GM12878 (cell line): ENCODE measurements at regions not wholly inside any gene's neighbourhood (a gene's known extent, or its start where the extent isn't known, plus 50 kb on each side); places are given as distances from the start of the nearest gene placed in this dataset.

Experiments
- ATAC-seq: fragments of 200-7000 bp; cut with Tn5 transposase; 3 replicates; pipeline ENCODE4 v1.9.1; 2020; ENCODE audit warnings: mild to moderate bottlenecking, moderate library complexity
- BruUV-seq: library from RNA; stranded (reverse); fragments of 400-500 nt; replicated peaks from 2 replicates; lab custom pipeline; 2021; lab: Mats Ljungman, UMichigan
- CTCF ChIA-PET: fragments of 300-600 bp; sonication (Branson Sonifier 250); formaldehyde crosslinking; extraction: SDS; loops from one replicate; lab custom pipeline; 2021; ENCODE audit warnings: inconsistent platforms; lab: Yijun Ruan, JAX
- POLR2A ChIA-PET: fragments of 350-600 bp; formaldehyde crosslinking; extraction: SDS; loops from one replicate; lab custom pipeline; 2021; ENCODE audit warnings: inconsistent platforms; lab: Charles Lee
- RAD21 ChIA-PET: fragments of 300-600 bp; sonication (Branson Sonifier 250); formaldehyde crosslinking; loops from one replicate; lab custom pipeline; 2023; ENCODE audit warnings: antibody characterized with exemption; ENCODE audit not compliant: unreplicated experiment; lab: Charles Lee
- SMC1A ChIA-PET: fragments of 300-600 bp; sonication (Branson Sonifier 250); formaldehyde crosslinking; loops from one replicate; lab custom pipeline; 2023; ENCODE audit not compliant: unreplicated experiment, uncharacterized antibody; lab: Charles Lee
- DNase-seq: peaks from one replicate; pipeline ENCODE4 v3.0.0-alpha.2; 2011; ENCODE audit warnings: low read depth, low spot score
- FAIRE-seq: peaks from 3 replicates; lab custom pipeline; 2011; peaks lifted over from hg19 to GRCh38; lab: Jason Lieb, UNC
- H2AFZ ChIP-seq: 2 replicates; pipeline ENCODE4 v1.6.0; 2011; ENCODE audit warnings: low read depth, low read length, control low read depth; ENCODE audit not compliant: control insufficient read depth
- H3K27ac ChIP-seq: 2 replicates; pipeline ENCODE4 v1.5.1; 2011; ENCODE audit warnings: control low read depth; ENCODE audit not compliant: control insufficient read depth, insufficient read depth
- H3K27me3 ChIP-seq, 2 experiments: replicated peaks in 1 of 2; 2 replicates each; pipeline versions ENCODE4 v1.6.0 to v1.6.1; 2011; ENCODE audit warnings: low read length in 1 of 2; ENCODE audit not compliant: control insufficient read depth in 2 of 2, insufficient read depth in 2 of 2
- H3K36me3 ChIP-seq, 2 experiments: 2 replicates each; pipeline ENCODE4 v1.5.1; 2011; ENCODE audit warnings: low read length in 1 of 2; ENCODE audit not compliant: control insufficient read depth in 2 of 2, insufficient read depth in 2 of 2
- H3K4me1 ChIP-seq: 2 replicates; pipeline ENCODE4 v1.6.1; 2011; ENCODE audit warnings: mild to moderate bottlenecking, low read length, moderate library complexity, mixed read lengths; ENCODE audit not compliant: control insufficient read depth, insufficient read depth
- H3K4me2 ChIP-seq: 2 replicates; pipeline ENCODE4 v1.6.0; 2011; ENCODE audit warnings: control low read depth; ENCODE audit not compliant: control insufficient read depth, insufficient read depth
- H3K4me3 ChIP-seq: fragments of 200-600 bp; sonication (generic); 2 replicates; pipeline ENCODE4 v1.5.1; 2016
- H3K79me2 ChIP-seq: 2 replicates; pipeline ENCODE4 v1.6.0; 2011; ENCODE audit warnings: low read length; ENCODE audit not compliant: control insufficient read depth, insufficient read depth
- H3K9ac ChIP-seq: 2 replicates; pipeline ENCODE4 v1.8.0; 2011; ENCODE audit warnings: low read length, control low read depth, mixed read lengths; ENCODE audit not compliant: control insufficient read depth, insufficient read depth
- H3K9me3 ChIP-seq: replicated peaks from 3 replicates; pipeline ENCODE4 v1.5.1; 2011; ENCODE audit warnings: mild to moderate bottlenecking, low read length; ENCODE audit not compliant: control insufficient read depth, insufficient read depth
- H4K20me1 ChIP-seq: 2 replicates; pipeline ENCODE4 v1.6.0; 2011; ENCODE audit not compliant: control insufficient read depth, insufficient read depth
- BCL11A ChIP-seq: IDR thresholded peaks from 2 replicates; pipeline ENCODE4 v1.6.1; 2011; ENCODE audit warnings: low read depth, low read length
- EED ChIP-seq: sonication (generic); IDR thresholded peaks from 2 replicates; pipeline ENCODE4 v1.6.1; 2016; ENCODE audit warnings: antibody characterized with exemption, low read depth
- EGR1 ChIP-seq, 2 experiments: IDR thresholded peaks; 1 replicate in 1 of 2; 2 replicates in 1 of 2; pipeline ENCODE4 v1.6.1; 2011 to 2012; ENCODE audit warnings: low read depth in 2 of 2, low read length in 2 of 2, borderline replicate concordance in 1 of 2, mild to moderate bottlenecking in 1 of 2, moderate library complexity in 1 of 2
- HSF1 ChIP-seq: fragments of 150-350 bp; IDR thresholded peaks from 2 replicates; pipeline ENCODE4 v1.6.1; 2014; ENCODE audit warnings: mild to moderate bottlenecking, low read depth, low read length
- IRF5 ChIP-seq: fragments of 450-650 bp; IDR thresholded peaks from 2 replicates; pipeline ENCODE4 v1.6.1; 2017; ENCODE audit warnings: borderline replicate concordance
- LARP7 ChIP-seq: fragments of 450-650 bp; IDR thresholded peaks from 2 replicates; pipeline ENCODE4 v1.6.1; 2017; ENCODE audit warnings: mild to moderate bottlenecking
- MEF2B ChIP-seq: fragments of 450-650 bp; IDR thresholded peaks from 2 replicates; pipeline ENCODE4 v1.6.1; 2018; ENCODE audit warnings: mild to moderate bottlenecking, moderate library complexity; ENCODE audit not compliant: partially characterized antibody, poor library complexity, severe bottlenecking
- NBN ChIP-seq: fragments of 450-650 bp; IDR thresholded peaks from 2 replicates; pipeline ENCODE4 v1.6.1; 2016
- WGBS: methylation state at CpG from one replicate; pipeline ENCODE4 v1.1.6; 2016; ENCODE audit warnings: low lambda C conversion rate; ENCODE audit not compliant: insufficient replicate concordance, insufficient coverage; ENCODE audit errors: missing lambda C conversion rate; 5-methylcytosine and 5-hydroxymethylcytosine counted together
- in situ Hi-C: fragments of 300-500 bp; cut with MboI; formaldehyde crosslinking; loops from 9 replicates; pipeline ENCODE4 v1.14.3; 2018; ENCODE audit warnings: mixed read lengths
- intact Hi-C: fragments of 100-400 bp; cut with micrococcal nuclease; formaldehyde crosslinking; loops from one replicate; pipeline ENCODE4 v1.14.2; 2022; ENCODE audit not compliant: unreplicated experiment

- no peak for TF ChIP-seq MEF2B
- TF ChIP-seq LARP7, result no peak
Observed at GRCh38 chr5:53361708-53362107, 118.7 kb upstream of the FST start (continued).

- ChIA-PET CTCF (no interaction called here), SMC1A (no interaction called here), RAD21 (no interaction called here), POLR2A (no interaction called here)
- in situ Hi-C loops, result no loop called here
- 61% methylated on average over 5 of the region's 5 CpGs for WGBS
- Histone ChIP-seq H3K79me2 (no peaks in the 10 kb centered on the region), H3K27ac (no peak overlapping the region), H3K4me3 (no peak overlapping the region), H3K27me3 (no peaks in the 10 kb centered on the region), H3K4me2 (no peak overlapping the region), H3K4me1 (no peaks in the 10 kb centered on the region), H3K9me3 (no peaks in the 10 kb centered on the region), H2AFZ (no peak overlapping the region), H4K20me1 (no peaks in the 10 kb centered on the region), H3K36me3 (no peaks in the 10 kb centered on the region), H3K9ac (no peak overlapping the region)
- ATAC-seq (no peak), FAIRE-seq (no peak), DNase-seq (no peak)
- no peak for TF ChIP-seq EGR1 (IDR thresholded peaks at IDR 0.05; ENCODE audit: borderline replicate concordance in 1 of 2, low read depth in 2 of 2, low read length in 2 of 2)
- TF ChIP-seq IRF5, result no peak
- TF ChIP-seq BCL11A, result no peak
- TF ChIP-seq HSF1, result no peak
- no peak for TF ChIP-seq NBN
- TF ChIP-seq EED, result no peak
- no TSS peak for BruUV-seq
- intact Hi-C loops, result no loop called here
Observed at GRCh38 chr5:53362521-53362941, 117.9 kb upstream of the FST start.
